ENCODE measurements at regions not wholly inside any gene's neighbourhood (a gene's known extent, or its start where the extent isn't known, plus 50 kb on each side); places are given as distances from the start of the nearest gene placed in this dataset.

DNA sequence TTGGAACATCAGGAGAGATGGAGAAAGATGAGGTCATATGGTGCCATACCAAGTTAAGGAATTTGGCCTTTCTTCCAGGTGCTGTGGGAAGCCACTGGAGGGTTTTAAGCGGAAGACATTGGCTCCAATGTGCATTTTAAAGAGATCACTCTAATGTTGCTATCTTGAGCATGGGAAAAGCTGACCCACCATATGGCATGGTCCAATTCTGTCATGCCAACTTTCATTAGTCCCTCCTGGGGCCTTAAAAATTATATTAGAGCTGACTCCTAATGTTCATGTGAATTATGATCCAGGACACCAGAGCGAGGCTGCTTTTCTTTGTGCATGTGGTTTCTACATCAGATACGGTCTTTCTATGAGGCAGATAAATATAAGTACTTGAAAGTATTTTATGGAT lies 335.0 kb upstream of the TSHZ2 start:
- TF ChIP-seq, protein P1, sequence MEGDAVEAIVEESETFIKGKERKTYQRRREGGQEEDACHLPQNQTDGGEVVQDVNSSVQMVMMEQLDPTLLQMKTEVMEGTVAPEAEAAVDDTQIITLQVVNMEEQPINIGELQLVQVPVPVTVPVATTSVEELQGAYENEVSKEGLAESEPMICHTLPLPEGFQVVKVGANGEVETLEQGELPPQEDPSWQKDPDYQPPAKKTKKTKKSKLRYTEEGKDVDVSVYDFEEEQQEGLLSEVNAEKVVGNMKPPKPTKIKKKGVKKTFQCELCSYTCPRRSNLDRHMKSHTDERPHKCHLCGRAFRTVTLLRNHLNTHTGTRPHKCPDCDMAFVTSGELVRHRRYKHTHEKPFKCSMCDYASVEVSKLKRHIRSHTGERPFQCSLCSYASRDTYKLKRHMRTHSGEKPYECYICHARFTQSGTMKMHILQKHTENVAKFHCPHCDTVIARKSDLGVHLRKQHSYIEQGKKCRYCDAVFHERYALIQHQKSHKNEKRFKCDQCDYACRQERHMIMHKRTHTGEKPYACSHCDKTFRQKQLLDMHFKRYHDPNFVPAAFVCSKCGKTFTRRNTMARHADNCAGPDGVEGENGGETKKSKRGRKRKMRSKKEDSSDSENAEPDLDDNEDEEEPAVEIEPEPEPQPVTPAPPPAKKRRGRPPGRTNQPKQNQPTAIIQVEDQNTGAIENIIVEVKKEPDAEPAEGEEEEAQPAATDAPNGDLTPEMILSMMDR (IDR thresholded peaks at IDR 0.05), result no peak
- TF ChIP-seq POLR2A (IDR thresholded peaks at IDR 0.05; ENCODE audit: low read depth), result no peak
- no peak for TF ChIP-seq EP300 (IDR thresholded peaks at IDR 0.05)
- no peak for TF ChIP-seq POLR2AphosphoS5 (IDR thresholded peaks at IDR 0.05)

All from esophagus muscularis mucosa (tissue), 4 donors.